GM19324 (cell line): ENCODE measurements at regions not wholly inside any gene's neighbourhood (a gene's known extent, or its start where the extent isn't known, plus 50 kb on each side); places are given as distances from the start of the nearest gene placed in this dataset.

Source experiments
- ATAC-seq: cut with Tn5 transposase; IDR thresholded peaks from one replicate; pipeline ENCODE4 v1.9.1; 2021; ENCODE audit warnings: mild to moderate bottlenecking, moderate library complexity; ENCODE audit not compliant: unreplicated experiment, low FRiP score

GRCh38 chr11:25938952-25939351 lies 393.0 kb upstream of the ANO3 start:
- no peak for ATAC-seq

- ATAC-seq, result no peak
Observed at GRCh38 chr11:25939691-25940090, 392.2 kb upstream of the ANO3 start.

- no peak for ATAC-seq
Observed at GRCh38 chr11:25941353-25941752, 390.6 kb upstream of the ANO3 start.

- no peak for ATAC-seq
Observed at GRCh38 chr11:25943031-25943430, 388.9 kb upstream of the ANO3 start.

- no peak for ATAC-seq
Observed at GRCh38 chr11:25943777-25944661, 387.9 kb upstream of the ANO3 start.

GRCh38 chr11:25949918-25950317 lies 382.0 kb upstream of the ANO3 start:
- ATAC-seq, result no peak

- ATAC-seq, result no peak
Observed at GRCh38 chr11:25953006-25953405, 378.9 kb upstream of the ANO3 start.

- no peak for ATAC-seq
Observed at GRCh38 chr11:25958045-25958444, 373.9 kb upstream of the ANO3 start.

GRCh38 chr11:25961539-25961938 lies 370.4 kb upstream of the ANO3 start:
- no peak for ATAC-seq

GRCh38 chr11:25970726-25971508 lies 361.0 kb upstream of the ANO3 start:
- ATAC-seq, result no peak

GRCh38 chr11:25980091-25980490 lies 351.8 kb upstream of the ANO3 start:
- ATAC-seq, result no peak

GRCh38 chr11:25981998-25982397 lies 349.9 kb upstream of the ANO3 start:
- ATAC-seq, result peak; percentile 84

GRCh38 chr11:25983280-25983679 lies 348.6 kb upstream of the ANO3 start:
- no peak for ATAC-seq

GRCh38 chr11:25988178-25988577 lies 343.8 kb upstream of the ANO3 start:
- ATAC-seq, result no peak

GRCh38 chr11:25990406-25990805 lies 341.5 kb upstream of the ANO3 start:
- no peak for ATAC-seq

GRCh38 chr11:25991476-25991875 lies 340.5 kb upstream of the ANO3 start:
- no peak for ATAC-seq

GRCh38 chr11:25992294-25992693 lies 339.6 kb upstream of the ANO3 start:
- no peak for ATAC-seq

GRCh38 chr11:25993016-25993415 lies 338.9 kb upstream of the ANO3 start:
- no peak for ATAC-seq

GRCh38 chr11:26011474-26011873 lies 320.5 kb upstream of the ANO3 start:
- ATAC-seq, result no peak

- no peak for ATAC-seq
Observed at GRCh38 chr11:26014456-26015115, 317.3 kb upstream of the ANO3 start.

- no peak for ATAC-seq
Observed at GRCh38 chr11:26017322-26017860, 314.5 kb upstream of the ANO3 start.
